ENCODE measurements at regions not wholly inside any gene's neighbourhood (a gene's known extent, or its start where the extent isn't known, plus 50 kb on each side); places are given as distances from the start of the nearest gene placed in this dataset.

GRCh38 chr2:180733330-180733729, 247.1 kb upstream of the UBE2E3 start:
- no peak for DNase-seq

- no peak for DNase-seq
Observed at GRCh38 chr2:180732337-180732736, 248.1 kb upstream of the UBE2E3 start.

GRCh38 chr2:180730976-180731375, 249.4 kb upstream of the UBE2E3 start:
- no peak for DNase-seq

GRCh38 chr2:180728928-180729559, 251.4 kb upstream of the UBE2E3 start:
- no peak for DNase-seq

GRCh38 chr2:180723712-180724111, 256.7 kb upstream of the UBE2E3 start:
- no peak for DNase-seq

GRCh38 chr2:180722551-180723239, 257.7 kb upstream of the UBE2E3 start:
- DNase-seq: no peak

- no peak for DNase-seq
Observed at GRCh38 chr2:180720829-180721228, 259.6 kb upstream of the UBE2E3 start.

- no peak for DNase-seq
Observed at GRCh38 chr2:180717588-180717987, 262.8 kb upstream of the UBE2E3 start.

- no peak for DNase-seq
Observed at GRCh38 chr2:180716186-180717180, 263.9 kb upstream of the UBE2E3 start.

GRCh38 chr2:180715044-180715443, 265.4 kb upstream of the UBE2E3 start:
- DNase-seq: no peak

GRCh38 chr2:180709392-180710145, 270.8 kb upstream of the UBE2E3 start:
- DNase-seq: no peak

GRCh38 chr2:180707884-180708205, 272.6 kb upstream of the UBE2E3 start:
- DNase-seq: no peak

- DNase-seq: no peak
Observed at GRCh38 chr2:180707175-180707883, 273.1 kb upstream of the UBE2E3 start.

- no peak for DNase-seq
Observed at GRCh38 chr2:180706694-180707093, 273.7 kb upstream of the UBE2E3 start.

- no peak for DNase-seq
Observed at GRCh38 chr2:180705551-180705950, 274.9 kb upstream of the UBE2E3 start.

- DNase-seq: no peak
Observed at GRCh38 chr2:180705122-180705521, 275.3 kb upstream of the UBE2E3 start.

- DNase-seq: no peak
Observed at GRCh38 chr2:180699657-180700361, 280.6 kb upstream of the UBE2E3 start.

GRCh38 chr2:180698668-180699067, 281.7 kb upstream of the UBE2E3 start:
- no peak for DNase-seq

- no peak for DNase-seq
Observed at GRCh38 chr2:180695586-180696401, 284.6 kb upstream of the UBE2E3 start.
